Colonic mucosa (tissue), 4 donors: ENCODE measurements at regions not wholly inside any gene's neighbourhood (a gene's known extent, or its start where the extent isn't known, plus 50 kb on each side); places are given as distances from the start of the nearest gene placed in this dataset.

Source experiments
- DNase-seq: peaks from one replicate; pipeline ENCODE4 v3.0.0-alpha.2; 2020
- H3K27ac ChIP-seq: fragments of 200-600 bp; one replicate; pipeline ENCODE4 v1.8.0; 2021
- H3K27me3 ChIP-seq: fragments of 200-600 bp; one replicate; pipeline ENCODE4 v1.8.0; 2021
- H3K36me3 ChIP-seq: fragments of 200-600 bp; one replicate; pipeline ENCODE4 v1.8.0; 2021
- H3K4me1 ChIP-seq: fragments of 200-600 bp; one replicate; pipeline ENCODE4 v1.8.0; 2021; ENCODE audit warnings: mild to moderate bottlenecking
- H3K4me3 ChIP-seq: fragments of 200-600 bp; one replicate; pipeline ENCODE4 v1.8.0; 2021
- H3K9ac ChIP-seq, 2 donors: one replicate each; pipeline ENCODE4 v1.7.0; 2013; ENCODE audit warnings: control low read depth in 2 of 2, low read depth in 2 of 2, low read length in 2 of 2
- H3K9me3 ChIP-seq: fragments of 200-600 bp; one replicate; pipeline ENCODE4 v1.8.0; 2021
- intact Hi-C: fragments of 100-400 bp; cut with DNase I; formaldehyde crosslinking; loops from one replicate; pipeline ENCODE4 v1.14.1; 2022
- TF ChIP-seq, protein P1 (sequence below): fragments of 200-600 bp; IDR thresholded peaks from one replicate; pipeline ENCODE4 v1.8.0; 2022; ENCODE audit warnings: antibody characterized with exemption, mild to moderate bottlenecking
- donor health status: healthy.
- donor health status: DM: no; HTN: no; CAD: no.
- donor health status: DM: no; HTN: no; CAD: no.

DNA sequence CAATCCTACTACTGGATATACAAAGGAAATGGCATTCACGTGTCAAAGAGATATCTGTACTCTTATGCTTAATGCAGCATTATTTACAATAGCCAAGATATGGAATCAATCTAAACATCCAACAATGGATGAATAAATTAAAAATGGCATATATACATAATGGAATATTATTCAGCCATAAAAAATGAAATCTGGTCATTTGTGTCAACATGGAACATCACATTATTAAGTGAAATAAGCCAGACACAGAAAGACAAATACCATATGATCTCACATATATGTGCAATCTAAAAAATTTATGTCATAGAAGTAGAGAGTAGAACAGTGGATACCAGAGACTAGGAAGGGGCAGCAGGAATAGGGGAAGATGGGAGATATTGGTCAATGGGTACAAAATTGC is 228.8 kb upstream of the TBX3 start:
- Histone ChIP-seq H3K4me3 (no peak overlapping the region), H3K9me3 (no peaks in the 10 kb centered on the region), H3K9ac (no peak overlapping the region), H3K27me3 (no peaks in the 10 kb centered on the region), H3K27ac (no peak overlapping the region), H3K36me3 (no peaks in the 10 kb centered on the region), H3K4me1 (no peaks in the 10 kb centered on the region)
- intact Hi-C loops: no loop called here
- no peak for DNase-seq
- TF ChIP-seq, protein P1, sequence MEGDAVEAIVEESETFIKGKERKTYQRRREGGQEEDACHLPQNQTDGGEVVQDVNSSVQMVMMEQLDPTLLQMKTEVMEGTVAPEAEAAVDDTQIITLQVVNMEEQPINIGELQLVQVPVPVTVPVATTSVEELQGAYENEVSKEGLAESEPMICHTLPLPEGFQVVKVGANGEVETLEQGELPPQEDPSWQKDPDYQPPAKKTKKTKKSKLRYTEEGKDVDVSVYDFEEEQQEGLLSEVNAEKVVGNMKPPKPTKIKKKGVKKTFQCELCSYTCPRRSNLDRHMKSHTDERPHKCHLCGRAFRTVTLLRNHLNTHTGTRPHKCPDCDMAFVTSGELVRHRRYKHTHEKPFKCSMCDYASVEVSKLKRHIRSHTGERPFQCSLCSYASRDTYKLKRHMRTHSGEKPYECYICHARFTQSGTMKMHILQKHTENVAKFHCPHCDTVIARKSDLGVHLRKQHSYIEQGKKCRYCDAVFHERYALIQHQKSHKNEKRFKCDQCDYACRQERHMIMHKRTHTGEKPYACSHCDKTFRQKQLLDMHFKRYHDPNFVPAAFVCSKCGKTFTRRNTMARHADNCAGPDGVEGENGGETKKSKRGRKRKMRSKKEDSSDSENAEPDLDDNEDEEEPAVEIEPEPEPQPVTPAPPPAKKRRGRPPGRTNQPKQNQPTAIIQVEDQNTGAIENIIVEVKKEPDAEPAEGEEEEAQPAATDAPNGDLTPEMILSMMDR: no peak

DNA sequence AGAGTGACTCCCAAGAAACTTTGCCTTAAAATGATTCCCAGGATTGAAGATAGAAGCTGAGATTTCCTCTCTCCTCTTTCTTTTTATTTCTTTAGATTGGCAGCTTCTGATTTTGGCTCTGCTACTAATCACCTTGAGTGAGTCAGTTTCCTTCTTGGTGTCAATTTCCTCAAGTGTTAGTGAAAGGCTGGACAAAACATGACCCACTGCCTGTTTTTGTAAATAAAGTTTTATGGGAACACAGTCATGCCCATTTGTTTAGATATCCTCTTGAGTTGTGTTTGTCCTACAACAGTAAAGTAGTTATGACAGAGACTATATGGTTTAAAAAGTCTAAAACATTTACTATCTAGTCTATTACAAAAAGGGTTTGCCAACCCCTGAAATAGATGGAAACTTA is 227.2 kb upstream of the TBX3 start:
- no peaks in the 10 kb centered on the region for H3K27me3 ChIP-seq
- TF ChIP-seq, protein P1: no peak
- H3K4me3 ChIP-seq: no peak overlapping the region
- no peaks in the 10 kb centered on the region for H3K9me3 ChIP-seq
- H3K9ac ChIP-seq: no peak overlapping the region
- no peak overlapping the region for H3K27ac ChIP-seq
- no peak for DNase-seq
- H3K4me1 ChIP-seq: no peaks in the 10 kb centered on the region
- intact Hi-C loops: no loop called here
- H3K36me3 ChIP-seq: no peaks in the 10 kb centered on the region

DNA sequence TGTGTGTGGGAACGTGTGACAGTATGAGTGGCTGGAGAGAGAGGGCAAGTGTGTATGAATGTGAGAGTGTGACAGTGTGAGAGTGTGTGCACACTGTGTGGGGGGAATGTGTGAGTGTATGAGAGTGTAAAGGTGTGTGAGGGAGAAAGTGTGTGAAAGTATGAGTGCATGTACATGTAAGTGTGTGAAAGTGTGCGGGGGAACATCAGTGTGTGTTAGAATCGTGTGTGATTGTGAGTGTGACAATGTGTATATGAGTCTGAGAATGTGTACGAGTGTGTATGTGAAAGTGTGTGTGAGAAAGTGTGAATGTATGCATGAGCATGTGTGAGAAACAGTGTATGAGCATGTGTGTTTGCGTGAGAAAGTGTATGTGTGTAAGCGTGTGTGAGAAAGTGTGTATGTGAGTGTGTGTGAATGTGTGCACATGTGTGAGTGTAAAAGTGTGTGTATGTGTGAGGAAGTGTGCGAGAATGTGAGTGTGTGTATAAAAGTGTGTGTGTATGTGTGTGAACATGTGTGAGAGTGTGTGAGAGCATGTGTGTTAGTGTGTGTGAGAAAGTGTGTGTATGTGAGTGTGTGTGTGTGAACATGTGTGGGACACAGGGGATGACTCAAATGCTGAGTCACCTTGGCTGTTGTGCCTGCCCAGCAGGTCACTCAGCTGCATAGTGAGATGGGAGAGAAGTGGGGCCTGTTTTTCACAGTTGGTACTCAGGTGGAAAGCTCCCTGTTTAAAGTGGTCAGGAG is 220.5 kb upstream of the TBX3 start:
- H3K27me3 ChIP-seq: no peaks in the 10 kb centered on the region
- H3K4me3 ChIP-seq: no peak overlapping the region
- no peaks in the 10 kb centered on the region for H3K4me1 ChIP-seq
- no peaks in the 10 kb centered on the region for H3K9me3 ChIP-seq
- intact Hi-C loops: no loop called here
- no peak for DNase-seq
- TF ChIP-seq, protein P1: no peak
- no peak overlapping the region for H3K27ac ChIP-seq
- H3K9ac ChIP-seq: no peak overlapping the region
- no peaks in the 10 kb centered on the region for H3K36me3 ChIP-seq

DNA sequence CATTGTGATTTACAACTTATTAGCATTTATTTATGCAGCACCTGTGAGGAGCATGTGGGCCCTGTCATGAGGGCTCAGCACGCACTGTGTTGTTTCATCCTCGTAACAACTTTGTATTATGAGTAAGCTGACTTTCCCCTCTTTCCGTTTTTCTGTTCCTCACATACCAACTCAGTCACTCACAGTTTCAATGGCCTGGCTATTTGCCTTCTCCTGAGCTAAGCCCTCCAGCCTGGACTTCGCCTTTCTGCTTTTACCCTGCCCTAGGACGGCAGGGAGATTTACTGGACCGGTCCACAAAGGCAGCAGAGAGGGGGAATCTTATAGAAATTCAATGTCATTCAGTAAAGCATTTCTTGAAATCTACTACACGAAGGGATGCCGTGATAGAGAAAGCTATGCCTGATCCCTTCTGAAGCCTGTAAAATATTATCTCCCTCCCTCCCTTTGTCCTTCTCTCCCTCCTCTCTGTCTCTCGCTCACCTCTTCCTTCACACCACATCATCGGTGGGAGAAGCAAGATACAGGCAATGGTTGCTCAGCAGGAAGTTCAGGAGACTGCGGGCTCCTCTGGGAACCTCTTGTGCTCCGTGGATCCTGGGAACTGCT is 219.2 kb upstream of the TBX3 start:
- Histone ChIP-seq H3K9me3 (no peaks in the 10 kb centered on the region), H3K9ac (no peak overlapping the region), H3K4me3 (no peak overlapping the region), H3K27me3 (no peaks in the 10 kb centered on the region), H3K36me3 (no peaks in the 10 kb centered on the region), H3K4me1 (no peaks in the 10 kb centered on the region), H3K27ac (no peak overlapping the region)
- no peak for DNase-seq
- TF ChIP-seq, protein P1: no peak
- intact Hi-C loops: no loop called here

DNA sequence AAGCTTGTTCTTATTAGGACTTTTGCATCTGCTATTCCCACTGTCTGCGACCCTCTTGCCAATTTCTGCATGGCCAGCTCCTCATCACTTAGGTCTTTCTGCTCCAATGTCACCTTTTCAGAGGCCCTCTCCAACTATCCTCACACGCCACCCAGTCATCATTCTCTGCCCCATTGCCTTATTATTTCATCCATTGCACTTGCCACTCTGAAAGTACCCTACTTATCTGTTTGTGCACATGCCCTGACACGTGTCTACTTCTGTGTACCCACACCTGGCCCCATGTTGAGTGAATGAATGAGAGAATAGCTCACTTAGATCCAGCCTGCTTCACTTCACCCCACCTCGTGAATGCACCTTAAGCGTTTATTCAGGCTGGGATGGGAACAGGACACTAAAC is 218.7 kb upstream of the TBX3 start:
- H3K4me1 ChIP-seq: no peaks in the 10 kb centered on the region
- TF ChIP-seq, protein P1: no peak
- H3K27ac ChIP-seq: no peak overlapping the region
- DNase-seq: no peak
- no peaks in the 10 kb centered on the region for H3K9me3 ChIP-seq
- no peak overlapping the region for H3K9ac ChIP-seq
- intact Hi-C loops: no loop called here
- no peaks in the 10 kb centered on the region for H3K27me3 ChIP-seq
- no peaks in the 10 kb centered on the region for H3K36me3 ChIP-seq
- no peak overlapping the region for H3K4me3 ChIP-seq
